Muscle layer of duodenum (tissue), 2 donors: ENCODE measurements at regions not wholly inside any gene's neighbourhood (a gene's known extent, or its start where the extent isn't known, plus 50 kb on each side); places are given as distances from the start of the nearest gene placed in this dataset.

Experiments used
- H3K27ac ChIP-seq: one replicate; pipeline ENCODE4 v1.7.0; 2013; ENCODE audit warnings: mild to moderate bottlenecking, low read length
- H3K27me3 ChIP-seq: one replicate; pipeline ENCODE4 v1.7.0; 2013; ENCODE audit warnings: low read depth, mild to moderate bottlenecking, control low read depth, low read length
- H3K36me3 ChIP-seq, 2 donors: one replicate each; pipeline ENCODE4 v1.7.0; 2013; ENCODE audit warnings: low read length in 2 of 2, control low read depth in 1 of 2, mild to moderate bottlenecking in 1 of 2; ENCODE audit not compliant: insufficient read depth in 2 of 2, control insufficient read depth in 1 of 2
- H3K4me1 ChIP-seq, 2 donors: one replicate each; pipeline ENCODE4 v1.7.0; 2013; ENCODE audit warnings: low read length in 2 of 2, mild to moderate bottlenecking in 2 of 2, control low read depth in 1 of 2, moderate library complexity in 1 of 2; ENCODE audit not compliant: insufficient read depth in 2 of 2, control insufficient read depth in 1 of 2
- H3K4me3 ChIP-seq, 2 donors: one replicate each; pipeline ENCODE4 v1.7.0; 2013; ENCODE audit warnings: low read length in 2 of 2, low read depth in 1 of 2, mild to moderate bottlenecking in 1 of 2
- H3K9me3 ChIP-seq, 2 donors: one replicate each; pipeline ENCODE4 v1.7.0; 2013; ENCODE audit warnings: low read length in 2 of 2, control low read depth in 1 of 2, mild to moderate bottlenecking in 1 of 2; ENCODE audit not compliant: control insufficient read depth in 1 of 2
- donor health status: healthy.

DNA sequence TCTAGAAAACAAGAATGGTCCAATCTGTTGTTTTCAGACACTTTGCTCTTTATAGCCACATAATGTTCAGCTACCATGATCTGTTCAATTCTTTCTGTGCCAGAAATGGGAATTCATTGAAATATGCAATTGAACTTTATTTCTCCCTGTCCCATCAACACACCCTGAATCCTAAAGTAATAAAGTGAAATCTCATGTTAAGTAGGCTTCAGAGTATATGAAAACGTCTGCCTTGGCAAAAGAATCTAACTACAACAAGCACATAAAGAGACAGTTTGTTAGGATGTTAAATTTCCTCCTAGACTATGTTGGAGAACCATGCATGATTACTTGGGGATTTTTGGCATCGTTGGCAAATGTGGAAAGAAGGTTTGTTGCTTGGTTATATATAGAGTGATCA is 722.7 kb downstream of the XPNPEP1 start:
- Histone ChIP-seq H3K27me3 (no peaks in the 10 kb centered on the region), H3K27ac (no peak overlapping the region), H3K9me3 (no peaks in the 10 kb centered on the region), H3K4me1 (no peaks in the 10 kb centered on the region), H3K36me3 (no peaks in the 10 kb centered on the region), H3K4me3 (no peak overlapping the region)

DNA sequence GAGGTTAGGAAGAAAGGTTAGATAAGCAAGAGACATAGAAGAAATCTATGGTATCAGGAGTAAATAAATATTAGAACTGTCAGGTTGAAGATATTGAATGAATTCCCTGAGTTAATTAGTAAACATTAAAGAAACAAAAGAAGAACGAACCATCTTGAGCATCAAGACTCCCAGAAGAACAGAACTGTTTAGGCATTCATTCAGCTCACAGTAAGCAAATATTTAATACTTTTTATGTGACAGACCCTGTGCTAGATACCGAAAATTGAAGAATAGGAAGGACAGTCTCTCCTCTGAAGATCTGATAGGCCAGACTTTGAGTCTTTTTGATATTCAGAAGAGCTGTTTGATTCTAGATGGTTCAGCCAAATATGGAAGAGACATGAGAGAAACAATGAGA is 731.5 kb downstream of the XPNPEP1 start:
- no peak overlapping the region for H3K4me3 ChIP-seq
- H3K36me3 ChIP-seq: no peaks in the 10 kb centered on the region

DNA sequence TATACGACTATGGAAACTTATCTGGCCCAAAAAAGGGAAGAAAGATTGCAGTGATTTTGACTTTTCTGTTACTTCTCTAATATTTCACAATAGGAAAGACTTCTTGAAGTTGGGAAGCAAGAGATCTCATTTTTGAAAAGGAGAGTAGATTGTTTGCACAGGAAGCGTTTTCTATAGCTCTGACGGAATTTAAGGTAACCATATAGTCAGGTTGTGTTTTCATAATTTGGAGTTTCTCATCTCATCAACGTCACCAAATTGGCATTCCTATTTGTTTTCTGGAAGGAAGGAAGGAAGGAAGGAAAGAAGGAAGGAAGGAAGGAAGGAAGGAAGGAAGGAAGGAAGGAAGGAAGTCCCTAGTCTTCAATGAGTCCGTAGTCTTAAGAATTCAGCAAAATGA is 732.0 kb downstream of the XPNPEP1 start:
- no peak overlapping the region for H3K27ac ChIP-seq
- H3K27me3 ChIP-seq: no peaks in the 10 kb centered on the region
- H3K36me3 ChIP-seq: no peaks in the 10 kb centered on the region
- H3K4me1 ChIP-seq: no peaks in the 10 kb centered on the region
- H3K9me3 ChIP-seq: peaks cover 5 to 25% of the 10 kb centered on the region in 2 donors
- no peak overlapping the region for H3K4me3 ChIP-seq

More for the DNA sequence above, 731.5 kb downstream of the XPNPEP1 start:
- Histone ChIP-seq H3K9me3 (peaks cover 5 to 21% of the 10 kb centered on the region in 2 donors), H3K27ac (no peak overlapping the region), H3K4me1 (no peaks in the 10 kb centered on the region), H3K27me3 (no peaks in the 10 kb centered on the region)

DNA sequence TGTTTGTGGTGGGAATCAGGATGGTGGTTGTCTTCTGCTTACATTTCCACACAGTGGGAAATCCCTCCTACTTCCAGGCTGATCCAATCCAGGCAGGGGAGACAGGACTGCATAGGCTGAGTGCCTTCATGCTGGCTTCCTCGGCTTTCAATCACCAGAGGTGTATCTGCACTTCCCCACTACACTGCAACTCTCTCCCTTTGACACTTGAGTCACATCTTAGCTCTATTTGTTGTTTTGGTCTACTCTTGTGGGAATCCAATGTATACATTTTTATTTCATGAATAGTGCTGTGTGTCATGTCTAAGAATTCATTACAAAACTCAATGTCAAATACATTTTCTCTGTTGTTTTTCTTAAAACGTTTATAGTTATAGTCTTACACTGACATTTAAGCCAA is 735.6 kb downstream of the XPNPEP1 start:
- H3K27ac ChIP-seq: no peak overlapping the region
- H3K4me1 ChIP-seq: no peaks in the 10 kb centered on the region
- peak overlapping the region in 1 of 2 donors; percentile 21 for H3K4me3 ChIP-seq
- no peaks in the 10 kb centered on the region for H3K36me3 ChIP-seq
- no peaks in the 10 kb centered on the region for H3K27me3 ChIP-seq
- H3K9me3 ChIP-seq: peaks cover 5 to 34% of the 10 kb centered on the region in 2 donors

DNA sequence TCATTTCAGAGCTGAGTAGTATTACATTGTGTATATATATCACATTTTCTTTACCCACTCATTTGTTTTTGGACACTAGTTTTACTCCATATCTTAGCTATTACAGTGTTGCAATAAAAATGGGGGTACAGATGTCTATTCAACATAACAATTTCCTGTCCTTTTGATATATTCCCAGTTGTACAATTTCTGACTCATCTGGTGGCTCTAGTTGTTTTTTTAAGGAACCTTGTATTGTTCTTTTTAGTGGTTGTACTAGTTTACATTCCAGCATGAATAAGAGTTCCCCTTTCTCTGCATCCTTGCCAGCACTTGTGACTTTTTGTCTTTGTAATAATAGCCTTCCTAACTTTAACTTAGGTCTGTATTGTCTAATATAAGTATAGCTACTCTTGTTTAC is 739.9 kb downstream of the XPNPEP1 start:
- no peaks in the 10 kb centered on the region for H3K4me1 ChIP-seq
- no peaks in the 10 kb centered on the region for H3K27me3 ChIP-seq
- H3K27ac ChIP-seq: no peak overlapping the region
- no peaks in the 10 kb centered on the region for H3K36me3 ChIP-seq
- no peak overlapping the region for H3K4me3 ChIP-seq
- peaks cover 5 to 26% of the 10 kb centered on the region in 2 donors for H3K9me3 ChIP-seq

DNA sequence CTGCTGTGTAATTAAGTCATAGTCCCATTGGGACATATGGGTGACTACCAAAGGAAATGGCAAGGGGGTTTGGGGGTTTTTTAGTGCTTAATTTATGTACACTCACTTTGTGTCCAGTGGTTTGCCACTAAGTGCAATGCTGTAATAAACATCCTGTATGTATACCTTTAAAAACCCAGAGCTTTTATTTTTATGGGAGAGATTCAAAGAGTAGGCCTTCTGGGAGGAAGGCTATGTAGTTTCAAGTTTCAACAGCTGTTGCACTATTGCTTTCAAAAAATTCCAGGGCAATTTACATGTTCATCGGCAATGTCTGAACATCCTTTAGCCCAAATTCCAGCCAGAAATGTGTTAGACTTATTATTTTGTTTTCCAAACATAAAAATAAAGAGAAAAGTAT is 744.7 kb downstream of the XPNPEP1 start:
- no peaks in the 10 kb centered on the region for H3K27me3 ChIP-seq
- H3K36me3 ChIP-seq: no peaks in the 10 kb centered on the region
- no peaks in the 10 kb centered on the region for H3K9me3 ChIP-seq
- no peak overlapping the region for H3K27ac ChIP-seq
- H3K4me1 ChIP-seq: no peaks in the 10 kb centered on the region
- H3K4me3 ChIP-seq: no peak overlapping the region

DNA sequence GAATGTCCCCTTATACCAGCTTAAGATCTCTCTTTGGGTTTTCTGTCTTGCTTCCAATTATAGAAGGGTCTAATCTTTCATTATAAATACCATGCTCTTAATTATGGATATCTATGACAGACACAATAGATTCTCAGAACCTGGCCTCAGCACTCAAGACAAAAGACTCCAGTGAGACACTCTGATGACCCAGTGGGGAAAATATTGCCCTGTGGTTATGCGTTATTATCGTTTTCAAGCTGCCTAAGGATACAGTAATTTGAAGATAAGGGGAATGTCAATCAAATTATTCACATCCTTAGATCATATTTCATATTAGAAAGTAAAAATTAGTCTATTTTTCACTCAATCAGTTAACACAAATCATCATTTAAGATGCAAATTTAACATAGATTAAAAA is 748.8 kb downstream of the XPNPEP1 start:
- Histone ChIP-seq H3K4me1 (no peaks in the 10 kb centered on the region), H3K36me3 (no peaks in the 10 kb centered on the region), H3K27ac (no peak overlapping the region), H3K4me3 (no peak overlapping the region), H3K27me3 (no peaks in the 10 kb centered on the region), H3K9me3 (no peaks in the 10 kb centered on the region)

DNA sequence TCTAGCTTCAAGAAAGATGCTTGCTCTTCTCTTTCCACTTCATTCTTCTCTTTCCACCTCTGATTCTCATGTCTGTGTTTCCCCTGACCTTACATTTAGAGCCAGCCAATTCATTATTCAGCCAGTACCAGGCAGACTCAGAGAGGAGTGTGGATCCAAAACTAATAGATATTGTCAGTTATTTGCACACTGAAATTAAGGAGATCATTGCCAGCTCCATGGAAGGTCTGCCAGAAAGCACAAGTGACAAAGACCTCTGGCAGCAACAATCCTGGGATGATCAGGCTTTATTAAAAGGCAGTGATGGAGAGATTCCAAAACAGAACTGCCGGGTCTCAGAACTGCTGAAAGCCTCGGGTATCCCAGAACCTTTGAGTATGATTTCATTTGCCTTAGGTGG is 749.4 kb downstream of the XPNPEP1 start:
- no peak overlapping the region for H3K27ac ChIP-seq
- H3K4me1 ChIP-seq: no peaks in the 10 kb centered on the region
- no peaks in the 10 kb centered on the region for H3K27me3 ChIP-seq
- no peaks in the 10 kb centered on the region for H3K9me3 ChIP-seq
- H3K36me3 ChIP-seq: no peaks in the 10 kb centered on the region
- no peak overlapping the region for H3K4me3 ChIP-seq

DNA sequence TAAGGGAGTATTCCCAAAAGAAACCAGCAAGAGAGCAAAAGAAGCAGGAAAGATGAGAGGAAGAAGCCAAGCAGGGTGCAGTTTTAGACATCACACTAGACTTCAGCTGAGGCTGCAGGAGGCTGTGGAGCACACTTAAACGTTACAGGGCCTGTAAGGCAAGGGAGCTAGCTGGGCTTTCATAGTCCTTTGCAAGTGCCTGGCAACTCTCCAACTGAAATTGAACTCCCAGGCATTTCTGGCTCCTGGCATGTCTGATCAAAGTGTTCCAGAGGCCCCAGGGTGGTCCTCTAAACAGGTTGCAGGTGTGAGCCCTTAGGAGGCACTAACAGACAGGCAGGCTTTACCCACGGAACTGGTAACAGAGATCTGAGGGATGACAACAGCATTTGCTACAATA is 750.2 kb downstream of the XPNPEP1 start:
- Histone ChIP-seq H3K36me3 (no peaks in the 10 kb centered on the region), H3K9me3 (no peaks in the 10 kb centered on the region), H3K4me1 (no peaks in the 10 kb centered on the region), H3K4me3 (no peak overlapping the region), H3K27ac (no peak overlapping the region), H3K27me3 (no peaks in the 10 kb centered on the region)

DNA sequence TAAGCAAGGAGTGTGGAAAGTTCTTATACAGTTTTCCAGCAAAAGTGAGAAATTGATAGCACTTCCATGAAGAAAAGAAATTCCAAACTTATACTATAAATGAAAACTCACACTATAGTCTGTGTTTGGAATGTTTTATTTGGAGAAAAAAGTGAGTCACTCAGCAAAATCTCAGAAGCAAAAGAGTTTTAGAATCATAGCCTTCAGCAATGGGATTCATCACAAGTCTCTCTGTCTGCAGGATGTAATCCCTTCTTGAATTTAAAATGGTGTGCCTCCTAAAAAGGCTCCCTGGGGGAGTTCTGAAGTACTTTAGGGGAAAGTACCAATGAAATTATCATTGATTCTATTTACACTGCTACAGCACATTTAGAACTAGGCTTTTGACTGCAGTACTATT is 756.4 kb downstream of the XPNPEP1 start:
- no peaks in the 10 kb centered on the region for H3K27me3 ChIP-seq
- H3K9me3 ChIP-seq: no peaks in the 10 kb centered on the region
- H3K27ac ChIP-seq: no peak overlapping the region
- H3K4me1 ChIP-seq: no peaks in the 10 kb centered on the region
- H3K36me3 ChIP-seq: no peaks in the 10 kb centered on the region
- H3K4me3 ChIP-seq: no peak overlapping the region

DNA sequence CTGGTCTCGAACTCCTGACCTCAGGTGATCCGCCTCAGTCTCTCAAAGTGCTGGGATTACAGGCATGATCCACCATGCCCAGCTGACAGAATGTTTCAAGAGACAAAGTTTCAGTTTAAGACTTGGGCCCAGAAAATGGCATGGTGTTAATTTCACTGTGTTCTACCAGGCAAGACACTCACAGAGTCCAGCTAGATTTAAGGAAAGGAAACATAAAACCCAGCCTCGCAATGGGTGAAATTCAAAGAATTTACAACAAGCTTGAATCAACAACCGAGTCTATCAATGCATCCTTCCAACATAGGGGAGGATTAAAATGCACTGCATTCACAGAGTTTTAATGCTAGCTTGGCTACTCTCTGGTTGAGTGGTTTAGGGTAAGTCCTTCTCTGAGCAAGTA is 764.0 kb downstream of the XPNPEP1 start:
- Histone ChIP-seq H3K27ac (no peak overlapping the region), H3K4me3 (no peak overlapping the region), H3K9me3 (no peaks in the 10 kb centered on the region), H3K27me3 (no peaks in the 10 kb centered on the region), H3K36me3 (no peaks in the 10 kb centered on the region), H3K4me1 (no peaks in the 10 kb centered on the region)

DNA sequence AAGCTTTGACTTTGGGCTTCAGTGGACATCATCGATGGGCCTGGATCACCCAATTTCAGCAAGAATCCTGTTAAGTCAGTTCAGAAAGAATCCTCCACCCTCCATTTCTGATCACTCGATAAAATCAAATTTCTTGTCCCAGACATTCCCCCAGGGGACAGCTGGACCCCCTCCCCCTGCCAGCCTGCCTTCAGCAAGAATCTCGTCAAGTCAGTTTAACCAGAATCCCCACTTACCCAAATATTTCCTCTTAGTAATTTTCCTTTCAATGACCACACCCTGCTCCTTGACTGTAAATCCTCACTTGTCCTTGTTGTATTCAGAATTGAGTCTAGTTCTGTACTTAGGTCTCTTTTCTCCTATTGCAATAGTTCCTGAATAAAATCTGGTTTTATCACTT is 766.9 kb downstream of the XPNPEP1 start:
- Histone ChIP-seq H3K27me3 (no peaks in the 10 kb centered on the region), H3K4me3 (no peak overlapping the region), H3K4me1 (no peaks in the 10 kb centered on the region), H3K9me3 (peaks cover 0 to 4% of the 10 kb centered on the region in 2 donors), H3K27ac (no peak overlapping the region), H3K36me3 (no peaks in the 10 kb centered on the region)
